ENCODE measurements at regions not wholly inside any gene's neighbourhood (a gene's known extent, or its start where the extent isn't known, plus 50 kb on each side); places are given as distances from the start of the nearest gene placed in this dataset.
"Not testable (repeated sequence)": the region's sequence is repeated elsewhere in the genome, so short reads cannot be mapped to it uniquely, and the experiment has no call there.

DNA sequence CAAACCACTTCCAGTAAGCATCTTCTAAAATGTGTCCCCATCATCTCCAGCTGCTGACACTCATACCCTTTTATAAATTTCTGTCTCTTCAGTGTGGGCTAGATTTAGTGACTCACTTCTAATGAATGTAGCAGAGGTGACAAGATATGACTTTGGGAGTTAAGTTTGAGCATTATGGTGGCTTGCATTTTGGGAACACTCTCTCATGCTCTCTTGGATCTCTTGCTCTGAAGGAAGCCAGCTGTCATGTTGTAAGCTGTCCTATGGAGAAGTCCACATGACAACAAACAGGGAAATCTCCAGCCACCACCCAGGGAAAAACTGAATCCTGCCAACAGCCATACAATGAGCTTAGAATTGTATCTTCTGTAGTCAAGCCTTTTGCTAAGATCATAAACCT is 691.3 kb upstream of the PCDH7 start:
- TF ChIP-seq, protein P1, sequence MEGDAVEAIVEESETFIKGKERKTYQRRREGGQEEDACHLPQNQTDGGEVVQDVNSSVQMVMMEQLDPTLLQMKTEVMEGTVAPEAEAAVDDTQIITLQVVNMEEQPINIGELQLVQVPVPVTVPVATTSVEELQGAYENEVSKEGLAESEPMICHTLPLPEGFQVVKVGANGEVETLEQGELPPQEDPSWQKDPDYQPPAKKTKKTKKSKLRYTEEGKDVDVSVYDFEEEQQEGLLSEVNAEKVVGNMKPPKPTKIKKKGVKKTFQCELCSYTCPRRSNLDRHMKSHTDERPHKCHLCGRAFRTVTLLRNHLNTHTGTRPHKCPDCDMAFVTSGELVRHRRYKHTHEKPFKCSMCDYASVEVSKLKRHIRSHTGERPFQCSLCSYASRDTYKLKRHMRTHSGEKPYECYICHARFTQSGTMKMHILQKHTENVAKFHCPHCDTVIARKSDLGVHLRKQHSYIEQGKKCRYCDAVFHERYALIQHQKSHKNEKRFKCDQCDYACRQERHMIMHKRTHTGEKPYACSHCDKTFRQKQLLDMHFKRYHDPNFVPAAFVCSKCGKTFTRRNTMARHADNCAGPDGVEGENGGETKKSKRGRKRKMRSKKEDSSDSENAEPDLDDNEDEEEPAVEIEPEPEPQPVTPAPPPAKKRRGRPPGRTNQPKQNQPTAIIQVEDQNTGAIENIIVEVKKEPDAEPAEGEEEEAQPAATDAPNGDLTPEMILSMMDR (IDR thresholded peaks at IDR 0.05), result no peak
- ATAC-seq (ENCODE audit: low FRiP score), result no peak
- no peak for DNase-seq (ENCODE audit: low spot score)

DNA sequence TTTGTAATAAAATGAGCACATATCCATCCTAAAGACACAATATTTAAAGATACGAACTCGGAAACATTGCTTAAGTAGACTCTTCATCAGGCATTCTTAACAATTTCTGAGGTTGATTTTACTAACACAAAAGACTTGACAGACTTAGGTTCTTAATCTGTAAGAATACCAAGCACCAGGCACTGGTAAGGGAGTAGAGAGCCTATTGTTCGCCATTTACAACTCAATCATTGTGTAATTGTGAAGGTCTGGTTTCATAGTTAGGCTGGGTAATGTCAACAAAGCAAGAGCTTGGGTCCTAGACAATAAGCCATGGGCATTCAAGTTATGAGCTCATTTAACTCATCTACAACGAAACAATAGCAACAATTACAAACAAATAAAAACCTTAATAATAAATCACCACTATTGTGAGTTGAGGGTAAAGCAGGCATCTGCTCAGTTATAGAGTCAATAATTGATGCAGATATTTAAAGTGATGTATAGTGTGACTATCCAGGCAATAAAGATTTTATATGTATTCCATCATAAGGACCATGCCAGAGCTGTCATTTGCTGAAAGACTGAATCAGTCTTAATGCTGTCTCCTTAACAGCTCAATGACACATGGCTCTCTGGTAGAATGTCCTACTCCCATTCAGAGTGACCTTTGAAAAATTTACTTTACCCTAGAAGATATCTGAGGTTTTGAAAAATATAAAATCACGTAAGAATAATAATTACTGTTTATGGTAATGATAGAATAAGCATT is 664.0 kb upstream of the PCDH7 start:
- TF ChIP-seq, protein P1 (IDR thresholded peaks at IDR 0.05), result no peak
- DNase-seq (ENCODE audit: low spot score), result no peak
- no peak for ATAC-seq (ENCODE audit: low FRiP score)

DNA sequence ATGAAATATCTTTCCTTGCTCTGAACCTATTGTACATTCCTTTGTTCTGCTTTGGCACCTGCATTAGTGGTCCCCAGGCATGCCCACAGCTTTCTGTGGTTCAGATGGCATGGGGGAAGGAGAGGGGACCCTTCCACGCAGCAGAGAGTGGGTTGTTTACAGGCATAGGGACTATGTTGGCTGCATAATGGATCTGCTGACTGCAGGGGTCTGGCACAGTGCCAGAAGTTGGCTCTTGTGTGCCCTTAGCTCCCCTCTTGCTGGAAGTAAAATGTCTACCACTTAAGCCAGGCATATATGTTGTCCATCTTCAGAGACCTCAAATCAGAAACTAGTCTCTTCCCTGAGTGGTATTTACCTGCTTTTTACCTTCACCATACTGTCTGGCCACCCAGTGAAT is 651.9 kb upstream of the PCDH7 start:
- ATAC-seq (ENCODE audit: low FRiP score) (no peak), DNase-seq (ENCODE audit: low spot score) (no peak)
- TF ChIP-seq, protein P1 (IDR thresholded peaks at IDR 0.05), result no peak

DNA sequence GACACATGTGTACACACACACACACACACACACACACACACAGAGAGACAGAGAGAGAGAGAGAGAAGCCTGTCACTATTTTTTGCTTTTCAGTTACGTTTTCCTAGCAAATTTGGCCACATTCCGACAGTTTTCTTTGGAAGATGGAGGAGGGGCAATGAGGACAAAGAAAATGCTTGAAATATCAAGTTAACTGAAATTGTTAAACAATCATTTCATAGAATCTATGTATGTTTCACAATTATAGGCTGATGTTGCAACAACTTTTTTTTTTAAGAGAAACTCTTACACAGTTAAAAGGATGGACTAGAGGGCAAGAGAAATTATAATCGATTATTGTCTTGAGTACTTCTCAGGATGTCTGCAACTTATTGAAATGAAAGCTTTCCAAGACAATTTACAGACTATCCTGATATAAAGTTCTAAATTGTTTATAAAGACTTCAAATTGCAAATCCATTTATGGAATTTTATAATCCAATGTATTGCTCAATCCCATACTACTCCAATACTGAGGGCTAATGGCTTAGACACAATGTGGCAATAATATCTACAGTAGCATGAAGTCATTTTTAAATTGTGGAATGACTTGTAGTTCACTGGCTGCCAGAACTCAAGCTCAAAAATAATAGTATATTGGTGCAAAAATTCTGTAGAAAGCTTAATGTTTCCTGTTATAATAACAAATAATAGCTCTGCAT is 647.0 kb upstream of the PCDH7 start:
- DNase-seq (ENCODE audit: low spot score) (no peak), ATAC-seq (ENCODE audit: low FRiP score) (no peak)
- TF ChIP-seq, protein P1 (IDR thresholded peaks at IDR 0.05), result no peak

DNA sequence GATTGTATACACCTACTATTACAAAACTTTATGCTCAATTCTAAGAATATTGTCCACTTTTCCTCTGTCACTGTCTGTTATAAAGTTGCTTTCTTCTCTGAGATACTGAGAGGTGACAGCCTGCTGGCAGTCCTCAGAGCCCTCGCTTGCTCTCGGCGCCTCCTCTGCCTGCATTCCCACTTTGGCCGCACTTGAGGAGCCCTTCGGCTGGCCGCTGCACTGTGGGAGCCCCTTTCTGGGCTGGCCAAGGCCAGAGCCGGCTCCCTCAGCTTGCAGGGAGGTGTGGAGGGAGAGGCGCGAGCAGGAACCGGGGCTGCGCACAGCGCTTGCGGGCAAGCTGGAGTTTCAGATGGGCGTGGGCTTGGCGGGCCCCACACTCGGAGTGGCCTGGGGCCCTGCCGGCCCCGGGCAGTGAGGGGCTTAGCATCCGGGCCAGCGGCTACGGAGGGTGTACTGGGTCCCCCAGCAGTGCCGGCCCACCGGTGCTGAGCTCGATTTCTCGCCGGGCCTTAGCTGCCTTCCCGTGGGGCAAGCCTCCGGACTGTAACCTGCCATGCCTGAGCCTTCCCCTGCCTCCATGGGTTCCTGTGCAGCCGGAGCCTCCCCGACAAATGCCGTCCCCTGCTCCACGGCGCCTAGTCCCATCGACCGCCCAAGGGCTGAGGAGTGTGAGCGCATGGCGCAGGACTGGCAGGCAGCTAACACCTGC is 627.6 kb upstream of the PCDH7 start:
- not testable (repeated sequence) for DNase-seq (ENCODE audit: low spot score); ATAC-seq (ENCODE audit: low FRiP score)

DNA sequence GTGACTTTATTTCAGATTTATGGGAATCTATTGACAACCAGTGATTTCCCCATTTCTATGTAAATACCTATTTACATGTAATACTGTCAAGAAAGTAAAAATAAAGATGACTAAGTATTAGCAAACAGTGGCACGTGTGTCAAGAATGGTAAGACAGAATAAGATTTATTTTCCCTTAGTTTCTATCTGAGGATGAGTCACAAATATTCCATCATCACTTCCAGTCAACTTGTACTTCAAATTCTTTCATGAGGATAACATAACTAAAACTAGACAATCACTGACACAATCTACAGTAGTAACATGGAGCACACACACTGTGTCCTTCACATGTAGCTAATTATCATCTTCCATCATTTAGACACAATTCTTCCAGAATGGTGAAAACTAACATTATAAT is 625.3 kb upstream of the PCDH7 start:
- TF ChIP-seq, protein P1 (IDR thresholded peaks at IDR 0.05), result no peak
- no peak for ATAC-seq (ENCODE audit: low FRiP score)
- DNase-seq (ENCODE audit: low spot score), result no peak

DNA sequence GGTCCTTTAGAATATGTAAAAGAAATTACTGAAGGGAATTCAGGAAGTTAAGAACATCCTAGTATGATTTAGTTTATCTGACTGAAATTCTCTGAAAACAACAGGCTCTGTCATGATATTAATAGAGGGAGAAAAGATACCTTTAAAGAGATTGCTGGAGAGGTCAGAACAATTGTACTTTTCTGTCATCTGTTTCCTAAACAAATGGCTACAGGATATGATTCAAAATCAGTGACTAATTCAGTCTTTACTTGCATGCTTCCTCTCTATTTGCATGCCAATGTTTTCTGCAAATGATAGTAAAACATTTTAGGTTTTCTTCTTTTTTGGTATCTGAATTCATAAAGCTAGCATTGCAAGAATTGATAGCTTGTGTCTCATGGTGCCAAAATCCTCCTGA is 616.7 kb upstream of the PCDH7 start:
- no peak for DNase-seq (ENCODE audit: low spot score)
- ATAC-seq (ENCODE audit: low FRiP score), result no peak
- TF ChIP-seq, protein P1 (IDR thresholded peaks at IDR 0.05), result no peak

Measured in omental fat pad (tissue), 3 donors.